GM19035 (cell line): ENCODE measurements at regions not wholly inside any gene's neighbourhood (a gene's known extent, or its start where the extent isn't known, plus 50 kb on each side); places are given as distances from the start of the nearest gene placed in this dataset.

Source experiments
- ATAC-seq: cut with Tn5 transposase; IDR thresholded peaks from one replicate; pipeline ENCODE4 v1.9.1; 2021; ENCODE audit not compliant: unreplicated experiment

DNA sequence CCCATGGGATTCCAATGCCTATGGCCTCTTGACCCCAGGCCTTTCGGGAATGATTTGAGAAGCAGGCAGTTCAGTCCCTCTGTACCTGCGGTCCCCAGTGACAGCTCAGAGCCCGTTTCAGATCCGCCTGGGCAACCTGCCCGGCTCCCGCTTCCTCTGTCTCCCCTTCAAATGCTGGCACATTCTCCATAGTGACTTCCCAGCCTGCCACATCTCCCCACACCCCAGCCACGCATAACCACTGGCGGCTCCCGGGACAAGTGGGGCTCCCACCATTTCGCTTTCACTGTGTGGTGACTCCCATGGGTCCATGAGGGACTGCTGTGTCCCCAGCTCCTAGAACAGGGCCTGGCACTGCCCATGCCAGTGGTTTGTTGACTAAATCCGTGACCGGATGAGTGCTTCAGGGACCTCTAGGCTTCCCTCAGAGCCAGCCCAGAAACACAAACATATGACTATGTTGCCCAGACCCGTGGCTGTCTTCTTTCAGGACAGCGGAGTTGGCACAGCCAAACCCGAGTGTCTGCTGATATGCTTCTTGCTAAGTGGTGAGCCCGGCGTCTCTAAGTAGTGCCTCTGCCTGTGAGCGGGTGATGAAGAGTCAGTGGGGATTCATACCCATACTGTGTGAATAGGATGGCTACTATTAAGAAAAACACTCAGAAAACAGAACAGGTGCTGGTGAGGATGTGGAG lies 91.2 kb downstream of the GLI2 start:
- ATAC-seq, result no peak

DNA sequence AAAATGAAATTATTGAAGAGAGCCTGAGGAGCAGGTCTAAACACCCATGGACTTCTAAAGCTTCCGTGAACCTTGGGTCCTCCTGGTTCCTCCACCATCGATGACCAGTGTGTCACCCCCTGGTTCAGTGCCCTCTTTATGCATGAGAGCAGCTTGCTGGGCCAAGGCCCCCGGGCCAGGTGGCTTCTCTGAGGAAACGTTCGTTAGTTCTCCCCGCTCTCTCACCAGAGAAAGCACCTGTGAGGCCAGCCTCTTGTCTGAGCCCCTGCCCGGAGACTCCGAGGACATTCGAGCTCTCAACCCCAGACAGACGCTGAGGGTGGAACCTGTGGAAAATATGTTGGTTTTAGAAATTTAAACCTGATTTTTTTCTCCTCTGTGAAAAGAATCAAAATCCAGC lies 92.4 kb downstream of the GLI2 start:
- no peak for ATAC-seq

DNA sequence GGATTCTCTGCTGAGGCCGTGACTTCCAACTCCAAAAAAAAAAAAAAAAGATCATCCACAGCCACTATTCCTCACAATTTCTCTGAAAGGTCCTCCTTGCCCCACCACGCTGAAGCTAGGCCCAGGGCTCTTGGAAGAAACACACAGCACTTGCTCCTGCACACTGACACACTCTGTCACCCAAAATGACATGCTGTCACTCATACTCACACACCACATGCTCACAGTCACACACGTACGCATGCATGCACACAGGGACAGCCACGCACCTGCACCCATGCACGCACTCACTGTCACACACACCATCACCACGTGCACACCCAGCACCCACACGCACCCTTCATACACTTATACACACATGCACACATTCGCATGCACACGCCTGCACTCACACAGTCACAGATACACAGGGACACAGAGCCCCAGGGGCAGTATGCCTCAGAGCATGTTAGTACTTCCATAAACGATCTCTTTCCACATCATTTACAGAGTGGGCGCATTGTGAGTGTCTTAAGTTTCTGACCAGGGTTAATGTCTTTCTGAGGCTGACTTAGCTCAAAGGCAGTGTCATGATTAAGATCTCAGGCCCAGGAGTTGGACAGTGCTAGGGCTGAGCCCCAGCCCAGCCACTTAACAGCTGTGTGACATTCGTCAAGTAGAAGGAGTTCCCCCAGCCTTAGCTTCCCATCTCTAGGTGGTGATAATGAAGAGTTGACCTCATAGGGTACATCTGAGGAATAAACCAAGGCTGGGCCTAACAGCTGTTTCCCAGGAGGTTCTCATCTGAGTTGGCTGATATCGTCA lies 93.4 kb downstream of the GLI2 start:
- ATAC-seq, result no peak

DNA sequence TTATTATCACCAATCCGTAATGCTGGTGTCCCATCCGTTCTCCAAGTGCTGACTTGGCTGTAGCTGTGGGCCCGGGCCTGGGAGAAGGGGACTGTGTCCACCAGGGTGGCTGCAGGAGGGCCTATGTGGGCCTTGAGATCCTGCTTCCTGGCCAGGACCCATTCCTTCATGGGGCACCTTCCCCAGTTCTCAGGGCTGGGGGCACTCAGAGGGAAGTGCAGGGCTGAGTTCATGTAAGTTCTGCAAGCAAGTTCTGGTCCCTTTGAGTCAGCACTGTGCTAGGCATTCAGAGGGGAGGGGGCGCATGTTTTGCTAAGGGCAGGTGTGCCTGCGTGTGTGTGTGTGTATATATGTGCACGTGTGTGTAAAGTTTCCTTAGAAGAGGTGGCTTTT lies 94.0 kb downstream of the GLI2 start:
- no peak for ATAC-seq

- ATAC-seq, result no peak
Observed at GRCh38 chr2:120830096-120830830, 94.6 kb downstream of the GLI2 start.

GRCh38 chr2:120831086-120831485 lies 95.4 kb downstream of the GLI2 start:
- ATAC-seq, result no peak

DNA sequence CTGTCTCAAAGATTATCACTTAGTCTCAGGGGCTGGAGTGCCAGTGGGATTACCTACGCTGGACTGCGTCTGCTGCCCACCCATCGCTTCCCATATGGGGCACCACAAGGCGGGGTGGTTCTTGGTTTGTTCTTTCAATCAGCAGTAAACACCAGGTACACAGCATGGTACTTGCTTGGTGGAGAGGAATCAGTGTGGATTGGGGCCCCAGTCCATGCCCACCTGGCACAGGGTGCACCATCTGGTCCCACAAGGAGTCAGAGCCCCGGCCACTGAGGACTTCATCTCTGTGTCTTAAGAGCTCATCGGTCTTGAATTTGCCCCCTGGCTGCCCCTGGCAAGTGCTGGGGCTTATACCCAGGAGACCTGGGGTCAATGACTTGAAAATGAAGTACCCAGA lies 96.2 kb downstream of the GLI2 start:
- no peak for ATAC-seq

GRCh38 chr2:120832296-120833070 lies 96.8 kb downstream of the GLI2 start:
- ATAC-seq, result no peak

DNA sequence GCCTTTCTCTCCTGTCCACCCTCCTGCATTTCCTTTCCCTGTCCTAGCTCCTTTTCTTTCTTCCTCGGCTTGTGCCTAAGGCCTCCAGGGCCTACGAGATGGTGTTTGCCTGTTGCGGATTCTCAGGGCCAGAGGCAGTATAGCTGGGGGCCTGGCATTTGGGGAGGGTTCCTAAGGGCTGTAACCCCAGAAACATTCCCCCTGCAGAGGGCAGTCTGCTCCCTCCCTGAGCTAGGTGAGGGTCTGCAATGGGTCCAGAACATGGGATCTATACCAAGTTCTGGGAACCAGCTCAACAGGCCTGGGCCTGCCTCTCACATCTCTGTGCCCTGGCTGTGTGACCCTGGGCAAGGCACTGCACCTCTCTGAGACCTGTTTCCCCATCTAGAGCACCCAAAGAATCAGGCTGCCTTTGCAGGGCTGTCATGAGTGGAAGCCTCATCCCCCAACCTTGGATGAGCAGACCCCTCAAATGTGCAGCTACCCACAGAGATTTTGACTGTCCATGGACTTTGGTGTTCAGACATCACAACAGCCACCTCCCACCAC lies 97.5 kb downstream of the GLI2 start:
- ATAC-seq, result no peak

- no peak for ATAC-seq
Observed at GRCh38 chr2:120834206-120834605, 98.5 kb downstream of the GLI2 start.

GRCh38 chr2:120836281-120836680 lies 100.6 kb downstream of the GLI2 start:
- ATAC-seq, result no peak

GRCh38 chr2:120840795-120841487 lies 105.3 kb downstream of the GLI2 start:
- no peak for ATAC-seq

- no peak for ATAC-seq
Observed at GRCh38 chr2:120842456-120843439, 107.1 kb downstream of the GLI2 start.

- ATAC-seq, result no peak
Observed at GRCh38 chr2:120844070-120844738, 108.5 kb downstream of the GLI2 start.

GRCh38 chr2:120845277-120845676 lies 109.6 kb downstream of the GLI2 start:
- no peak for ATAC-seq

- ATAC-seq, result no peak
Observed at GRCh38 chr2:120846406-120847095, 110.9 kb downstream of the GLI2 start.

- no peak for ATAC-seq
Observed at GRCh38 chr2:120847700-120848321, 112.1 kb downstream of the GLI2 start.
